Sigmoid colon (tissue), 6 donors: ENCODE measurements at regions not wholly inside any gene's neighbourhood (a gene's known extent, or its start where the extent isn't known, plus 50 kb on each side); places are given as distances from the start of the nearest gene placed in this dataset.

Experiments
- DNase-seq: peaks from one replicate; pipeline ENCODE4 v3.0.0-alpha.2; 2019
- H3K27ac ChIP-seq, 4 donors: fragments of 200-600 bp; sonication (generic); one replicate each; pipeline ENCODE4 v1.5.1; 2016 to 2019; ENCODE audit warnings: mild to moderate bottlenecking in 1 of 4
- H3K27me3 ChIP-seq, 3 donors: fragments of 200-600 bp; sonication (generic); one replicate each; pipeline ENCODE4 v1.5.1; 2019; ENCODE audit warnings: mild to moderate bottlenecking in 1 of 3
- H3K36me3 ChIP-seq, 4 donors: fragments of 200-600 bp; sonication (generic); one replicate each; pipeline ENCODE4 v1.5.1; 2016 to 2019
- H3K4me1 ChIP-seq, 4 donors: fragments of 200-600 bp; sonication (generic); one replicate each; pipeline ENCODE4 v1.5.1; 2017 to 2019
- H3K4me3 ChIP-seq, 4 donors: fragments of 200-600 bp; sonication (generic); one replicate each; pipeline ENCODE4 v1.5.1; 2017 to 2019; ENCODE audit warnings: mild to moderate bottlenecking in 2 of 4, moderate library complexity in 1 of 4
- H3K9me3 ChIP-seq, 4 donors: fragments of 200-600 bp in 3 of 4; sonication (generic) in 3 of 4; one replicate each; pipeline versions ENCODE4 v1.5.1 to v1.6.1; 2013 to 2019
- EP300 ChIP-seq, 4 donors: sonication (generic); formaldehyde crosslinking; IDR thresholded peaks; one replicate each; pipeline ENCODE4 v1.6.1; 2017; ENCODE audit warnings: antibody characterized with exemption in 4 of 4
- POLR2A ChIP-seq, 2 donors: fragments of 450-650 bp; IDR thresholded peaks; one replicate each; pipeline ENCODE4 v1.6.1; 2016; ENCODE audit warnings: antibody characterized with exemption in 2 of 2, mild to moderate bottlenecking in 2 of 2, moderate library complexity in 2 of 2
- POLR2AphosphoS5 ChIP-seq, 4 donors: sonication (generic); formaldehyde crosslinking; IDR thresholded peaks; one replicate each; pipeline ENCODE4 v1.6.1; 2017; ENCODE audit warnings: antibody characterized with exemption in 4 of 4
- WGBS, 2 donors: extraction: QIAGEN DNeasy Blood & Tissue Kit; methylation state at CpG; one replicate each; pipeline ENCODE4 v1.1.7; 2013; 5-methylcytosine and 5-hydroxymethylcytosine counted together
- intact Hi-C: fragments of 100-400 bp; cut with DNase I; formaldehyde crosslinking; loops from one replicate; pipeline ENCODE4 v1.15.1; 2023
- TF ChIP-seq, protein P1 (sequence below), 4 experiments: fragments of 450-650 bp in 3 of 4; fragments of 200-600 bp in 1 of 4; IDR thresholded peaks; one replicate each; pipeline ENCODE4 v1.5.1; 2016 to 2019; ENCODE audit warnings: antibody characterized with exemption in 4 of 4, mild to moderate bottlenecking in 3 of 4, moderate library complexity in 2 of 4
- donor health status: healthy with polysubstance abuse.
- donor health status: healthy.

DNA sequence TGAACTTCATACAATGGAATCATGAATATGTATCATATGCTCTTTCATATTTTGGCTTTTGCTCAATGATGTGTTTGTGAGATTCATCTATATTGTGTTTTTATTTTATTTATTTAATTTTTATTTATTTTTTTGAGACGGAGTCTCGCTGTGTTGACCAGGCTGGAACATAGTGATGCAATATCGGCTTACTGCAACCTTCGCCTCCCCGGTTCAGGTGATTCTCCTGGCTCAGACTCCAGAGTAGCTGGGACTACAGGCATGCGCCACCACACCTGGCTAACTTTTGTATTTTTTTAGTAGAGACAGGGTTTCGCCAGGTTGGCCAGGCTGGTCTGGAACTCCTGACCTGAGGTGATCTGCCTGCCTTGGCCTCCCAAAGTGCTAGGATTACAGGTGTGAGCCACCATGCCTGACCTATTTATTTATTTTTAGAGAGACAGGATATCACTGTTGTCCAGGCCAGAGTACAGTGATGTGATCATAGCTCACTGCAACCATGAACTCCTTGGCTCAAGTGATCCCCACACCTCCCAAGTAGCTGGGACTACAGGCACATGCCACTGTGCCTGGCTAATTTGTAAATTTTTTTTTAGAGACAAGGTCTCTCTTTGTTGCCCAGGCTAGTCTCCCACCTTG, 74.5 kb downstream of the TET3 start:
- Histone ChIP-seq H3K27ac (no peak overlapping the region), H3K36me3 (peaks cover 0 to 4% (median 0%) of the 10 kb centered on the region in 4 donors), H3K4me3 (no peak overlapping the region), H3K27me3 (no peaks in the 10 kb centered on the region), H3K9me3 (no peaks in the 10 kb centered on the region), H3K4me1 (no peaks in the 10 kb centered on the region)
- intact Hi-C loops = no loop called here
- 97% methylated on average over 7 of the region's 7 CpGs for WGBS, 2 donors
- DNase-seq = no peak
- TF ChIP-seq POLR2AphosphoS5 (IDR thresholded peaks at IDR 0.05) (no peak), EP300 (IDR thresholded peaks at IDR 0.05) (no peak)
- TF ChIP-seq, protein P1, sequence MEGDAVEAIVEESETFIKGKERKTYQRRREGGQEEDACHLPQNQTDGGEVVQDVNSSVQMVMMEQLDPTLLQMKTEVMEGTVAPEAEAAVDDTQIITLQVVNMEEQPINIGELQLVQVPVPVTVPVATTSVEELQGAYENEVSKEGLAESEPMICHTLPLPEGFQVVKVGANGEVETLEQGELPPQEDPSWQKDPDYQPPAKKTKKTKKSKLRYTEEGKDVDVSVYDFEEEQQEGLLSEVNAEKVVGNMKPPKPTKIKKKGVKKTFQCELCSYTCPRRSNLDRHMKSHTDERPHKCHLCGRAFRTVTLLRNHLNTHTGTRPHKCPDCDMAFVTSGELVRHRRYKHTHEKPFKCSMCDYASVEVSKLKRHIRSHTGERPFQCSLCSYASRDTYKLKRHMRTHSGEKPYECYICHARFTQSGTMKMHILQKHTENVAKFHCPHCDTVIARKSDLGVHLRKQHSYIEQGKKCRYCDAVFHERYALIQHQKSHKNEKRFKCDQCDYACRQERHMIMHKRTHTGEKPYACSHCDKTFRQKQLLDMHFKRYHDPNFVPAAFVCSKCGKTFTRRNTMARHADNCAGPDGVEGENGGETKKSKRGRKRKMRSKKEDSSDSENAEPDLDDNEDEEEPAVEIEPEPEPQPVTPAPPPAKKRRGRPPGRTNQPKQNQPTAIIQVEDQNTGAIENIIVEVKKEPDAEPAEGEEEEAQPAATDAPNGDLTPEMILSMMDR (IDR thresholded peaks at IDR 0.05) = no peak

DNA sequence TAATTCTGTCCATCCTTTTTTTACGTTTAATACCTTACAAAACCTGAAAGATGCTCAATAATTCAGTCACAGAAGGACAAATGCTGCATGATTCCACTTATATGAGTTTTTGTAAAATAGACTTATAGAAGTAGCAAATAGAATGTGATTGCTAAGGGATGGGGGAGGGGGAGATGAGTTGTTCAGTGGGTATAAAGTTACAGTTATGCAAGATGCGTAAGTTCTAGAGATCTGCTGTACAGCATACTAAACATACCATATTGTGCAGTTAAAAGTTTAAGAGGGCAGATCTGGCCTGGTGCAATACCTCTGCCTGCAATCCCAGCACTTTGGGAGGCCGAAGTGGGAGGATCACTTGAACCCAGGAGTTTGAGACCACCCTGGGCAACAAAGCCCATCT, 78.8 kb downstream of the TET3 start:
- H3K9me3 ChIP-seq = no peaks in the 10 kb centered on the region
- no peak for TF ChIP-seq POLR2AphosphoS5 (IDR thresholded peaks at IDR 0.05)
- TF ChIP-seq POLR2A (IDR thresholded peaks at IDR 0.05) = no peak
- no peak for TF ChIP-seq EP300 (IDR thresholded peaks at IDR 0.05)
- TF ChIP-seq, protein P1 (IDR thresholded peaks at IDR 0.05) = no peak
- H3K27ac ChIP-seq = no peak overlapping the region
- intact Hi-C loops = no loop called here
- DNase-seq = no peak
- 94 to 98% methylated on average over 3 of the region's 3 CpGs for whole genome bisulfite sequencing, 2 donors
- no peak overlapping the region for H3K4me3 ChIP-seq
- H3K36me3 ChIP-seq = peaks cover 0 to 4% (median 0%) of the 10 kb centered on the region in 4 donors
- no peaks in the 10 kb centered on the region for H3K27me3 ChIP-seq
- peaks cover 0 to 11% (median 5%) of the 10 kb centered on the region in 4 donors for H3K4me1 ChIP-seq

DNA sequence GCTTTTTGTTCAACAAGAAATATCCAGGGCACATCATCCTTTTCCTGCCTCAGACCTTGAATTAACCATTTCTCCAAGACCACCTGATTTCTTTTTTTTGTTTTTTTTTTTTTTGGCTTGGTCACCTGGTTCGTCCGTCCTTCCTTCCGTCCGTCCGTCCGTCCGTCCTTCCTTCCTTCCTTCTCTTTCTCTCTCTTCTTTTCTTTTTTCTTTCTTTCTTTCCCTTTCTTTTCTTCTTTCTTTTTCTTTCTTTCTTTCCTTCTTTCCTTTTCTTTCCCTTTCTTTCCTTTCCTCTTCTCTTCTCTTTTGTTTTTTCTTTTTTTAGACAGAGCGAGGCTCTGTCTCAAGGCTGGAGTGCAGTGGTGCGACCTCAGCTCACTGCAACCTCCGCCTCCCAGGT, 80.7 kb downstream of the TET3 start:
- TF ChIP-seq, protein P1 (IDR thresholded peaks at IDR 0.05) = no peak
- TF ChIP-seq POLR2A (IDR thresholded peaks at IDR 0.05) (no peak), POLR2AphosphoS5 (IDR thresholded peaks at IDR 0.05) (no peak), EP300 (IDR thresholded peaks at IDR 0.05) (no peak)
- intact Hi-C loops = no loop called here
- no peaks in the 10 kb centered on the region for H3K36me3 ChIP-seq
- H3K27ac ChIP-seq = no peak overlapping the region
- no peak overlapping the region for H3K4me3 ChIP-seq
- no peak for DNase-seq
- peaks cover 0 to 11% (median 5%) of the 10 kb centered on the region in 4 donors for H3K4me1 ChIP-seq
- no peaks in the 10 kb centered on the region for H3K27me3 ChIP-seq
- no peaks in the 10 kb centered on the region for H3K9me3 ChIP-seq
- WGBS, 2 donors = 95% methylated on average over 10 of the region's 10 CpGs

DNA sequence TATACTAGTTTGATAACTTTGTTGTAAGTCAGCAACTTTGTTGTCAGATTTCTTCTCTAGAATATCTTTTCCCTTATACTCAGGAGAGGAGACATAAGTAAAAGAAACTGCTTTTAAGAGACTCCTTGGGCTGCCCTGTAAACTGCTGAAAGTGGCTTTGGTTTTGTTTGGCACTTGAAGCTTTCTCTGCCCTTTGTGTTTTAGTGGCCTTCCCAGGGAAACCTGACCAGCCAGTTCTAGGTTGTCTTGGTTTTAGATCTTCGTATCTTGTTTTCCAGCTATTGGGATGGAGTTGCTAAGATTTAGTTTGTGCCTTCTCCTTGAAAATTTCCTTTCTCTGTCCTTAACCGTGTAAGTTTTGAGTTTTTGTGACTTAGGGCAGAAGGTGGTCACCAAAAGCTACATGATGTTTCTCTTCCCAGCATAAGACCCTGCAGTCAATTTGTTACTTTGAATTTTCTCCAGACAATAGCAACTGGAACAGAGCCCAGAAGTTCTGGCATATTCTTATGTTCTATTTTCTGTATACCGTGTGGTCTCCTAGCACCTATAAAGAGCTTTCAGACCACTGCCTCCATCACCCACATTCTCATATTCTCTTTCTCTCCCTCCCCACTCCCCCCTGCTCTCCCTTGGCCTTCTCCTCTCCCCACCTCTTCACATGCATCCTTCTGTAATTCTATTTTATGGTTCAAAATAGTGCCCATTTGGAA, 81.1 kb downstream of the BOLA3 start:
- 72 to 80% methylated on average over 3 of the region's 3 CpGs for WGBS, 2 donors
- H3K27ac ChIP-seq = peak overlapping the region in 1 of 4 donors; percentile 7
- TF ChIP-seq POLR2A (IDR thresholded peaks at IDR 0.05) = no peak
- TF ChIP-seq, protein P1 (IDR thresholded peaks at IDR 0.05) = no peak
- TF ChIP-seq EP300 (IDR thresholded peaks at IDR 0.05) = no peak
- no peak for TF ChIP-seq POLR2AphosphoS5 (IDR thresholded peaks at IDR 0.05)
- H3K36me3 ChIP-seq = no peaks in the 10 kb centered on the region
- H3K4me3 ChIP-seq = no peak overlapping the region
- intact Hi-C loops = no loop called here
- DNase-seq = no peak
- H3K9me3 ChIP-seq = no peaks in the 10 kb centered on the region
- H3K4me1 ChIP-seq = peaks cover 0 to 11% (median 5%) of the 10 kb centered on the region in 4 donors
- no peaks in the 10 kb centered on the region for H3K27me3 ChIP-seq
